ENCODE measurements at regions not wholly inside any gene's neighbourhood (a gene's known extent, or its start where the extent isn't known, plus 50 kb on each side); places are given as distances from the start of the nearest gene placed in this dataset.

- no peak for TF ChIP-seq CTCF (IDR thresholded peaks at IDR 0.05)
- no peak for TF ChIP-seq POLR2A (IDR thresholded peaks at IDR 0.05)
- TF ChIP-seq POLR2AphosphoS5 (IDR thresholded peaks at IDR 0.05): no peak
- TF ChIP-seq EP300 (IDR thresholded peaks at IDR 0.05): no peak
Measured at GRCh38 chr2:175647058-175647457, 355.0 kb downstream of the LNPK start.
